Ovary (tissue), 7 donors: ENCODE measurements at regions not wholly inside any gene's neighbourhood (a gene's known extent, or its start where the extent isn't known, plus 50 kb on each side); places are given as distances from the start of the nearest gene placed in this dataset.

ENCODE experiments used
- DNase-seq, 5 donors: peaks; one replicate each; pipeline ENCODE4 v3.0.0-alpha.2; 2019 to 2020
- H3K27ac ChIP-seq, 2 donors: fragments of 200-600 bp; one replicate each; pipeline versions ENCODE4 v1.5.1 to v1.8.0; 2019 to 2022
- H3K27me3 ChIP-seq: fragments of 200-600 bp; one replicate; pipeline ENCODE4 v1.8.0; 2022
- H3K36me3 ChIP-seq: fragments of 200-600 bp; sonication (generic); one replicate; pipeline ENCODE4 v1.5.1; 2019
- H3K4me1 ChIP-seq: one replicate; pipeline ENCODE4 v1.8.1; 2013; ENCODE audit warnings: mild to moderate bottlenecking, moderate library complexity; ENCODE audit not compliant: insufficient read depth
- H3K4me3 ChIP-seq: fragments of 200-600 bp; sonication (generic); one replicate; pipeline ENCODE4 v1.5.1; 2017
- H3K9me3 ChIP-seq, 2 donors: fragments of 200-600 bp in 1 of 2; sonication (generic) in 1 of 2; one replicate each; pipeline versions ENCODE4 v1.5.1 to v1.8.1; 2013 to 2019; ENCODE audit warnings: mild to moderate bottlenecking in 1 of 2, moderate library complexity in 1 of 2
- CTCF ChIP-seq, 3 donors: fragments of 450-650 bp in 2 of 3; fragments of 200-600 bp in 1 of 3; IDR thresholded peaks; one replicate each; pipeline versions ENCODE4 v1.5.1 to v1.8.0; 2016 to 2022; ENCODE audit warnings: antibody characterized with exemption in 3 of 3, mild to moderate bottlenecking in 1 of 3
- EP300 ChIP-seq: sonication (generic); formaldehyde crosslinking; IDR thresholded peaks from one replicate; pipeline ENCODE4 v1.6.1; 2017; ENCODE audit warnings: antibody characterized with exemption
- POLR2A ChIP-seq: fragments of 450-650 bp; IDR thresholded peaks from one replicate; pipeline ENCODE4 v1.6.1; 2017; ENCODE audit warnings: antibody characterized with exemption, mild to moderate bottlenecking, moderate library complexity
- WGBS, 3 donors: extraction: QIAGEN DNeasy Blood & Tissue Kit in 1 of 3; methylation state at CpG; one replicate each; pipeline versions ENCODE4 v1.1.5 to v1.1.7; 2013 to 2017; 5-methylcytosine and 5-hydroxymethylcytosine counted together
- intact Hi-C, 4 donors: fragments of 100-400 bp; cut with DNase I; formaldehyde crosslinking; loops; one replicate each; pipeline versions ENCODE4 v1.11.0 to v1.15.1; 2022 to 2023
- donor health status: DM: no; HTN: no; CAD: no; lungs with moderate emphysema.
- donor health status: DM: no; HTN: no; CAD: no.
- donor health status: Bipolar disorder and iron deficiency.
- donor health status: DM: no; HTN: no; CAD: no.
- donor health status: DM: yes; HTN: yes; CAD: no.

- Histone ChIP-seq H3K27me3 (no peaks in the 10 kb centered on the region), H3K36me3 (no peaks in the 10 kb centered on the region), H3K27ac (no peak overlapping the region), H3K4me1 (no peaks in the 10 kb centered on the region), H3K4me3 (no peak overlapping the region), H3K9me3 (no peaks in the 10 kb centered on the region)
- no peak for DNase-seq
- WGBS, 3 donors = 52 to 55% (median 54%) methylated on average over 4 of the region's 4 CpGs
- TF ChIP-seq CTCF (IDR thresholded peaks at IDR 0.05) (no peak), EP300 (no peak)
- intact Hi-C loops = no loop called here
Measured at GRCh38 chr14:97213720-97214119, 416.5 kb downstream of the VRK1 start.

GRCh38 chr14:97215263-97215969 is 418.2 kb downstream of the VRK1 start:
- WGBS, 3 donors = 74 to 82% (median 80%) methylated on average over 4 of the region's 4 CpGs
- intact Hi-C loops = no loop called here
- Histone ChIP-seq H3K9me3 (no peaks in the 10 kb centered on the region), H3K36me3 (no peaks in the 10 kb centered on the region), H3K27ac (no peak overlapping the region), H3K4me1 (peaks cover 2% of the 10 kb centered on the region), H3K27me3 (no peaks in the 10 kb centered on the region), H3K4me3 (no peak overlapping the region)
- TF ChIP-seq EP300 = no peak
- no peak for TF ChIP-seq POLR2A
- no peak for TF ChIP-seq CTCF (IDR thresholded peaks at IDR 0.05)
- no peak for DNase-seq

- TF ChIP-seq CTCF (IDR thresholded peaks at IDR 0.05) (no peak), POLR2A (no peak), EP300 (no peak)
- H3K9me3 ChIP-seq = peaks cover 0 to 4% of the 10 kb centered on the region in 2 donors
- WGBS, 3 donors = 51 to 56% (median 53%) methylated on average over 12 of the region's 12 CpGs
- H3K27me3 ChIP-seq = no peaks in the 10 kb centered on the region
- no peak overlapping the region for H3K27ac ChIP-seq
- intact Hi-C loops = no loop called here
- no peak overlapping the region for H3K4me3 ChIP-seq
- H3K36me3 ChIP-seq = no peaks in the 10 kb centered on the region
- peaks cover 2% of the 10 kb centered on the region for H3K4me1 ChIP-seq
- no peak for DNase-seq
Measured at GRCh38 chr14:97217111-97217885, 420.1 kb downstream of the VRK1 start.

GRCh38 chr14:97218274-97218673 is 421.1 kb downstream of the VRK1 start:
- TF ChIP-seq POLR2A (no peak), CTCF (IDR thresholded peaks at IDR 0.05) (no peak), EP300 (no peak)
- WGBS, 3 donors = 10 to 11% (median 10%) methylated on average over 15 of the region's 15 CpGs
- H3K27ac ChIP-seq = no peak overlapping the region
- peaks cover 2% of the 10 kb centered on the region for H3K4me1 ChIP-seq
- no peaks in the 10 kb centered on the region for H3K36me3 ChIP-seq
- H3K27me3 ChIP-seq = no peaks in the 10 kb centered on the region
- peaks cover 0 to 4% of the 10 kb centered on the region in 2 donors for H3K9me3 ChIP-seq
- intact Hi-C loops = no loop called here
- no peak overlapping the region for H3K4me3 ChIP-seq
- DNase-seq = no peak
